Fibroblast of lung (primary cell): ENCODE measurements at regions not wholly inside any gene's neighbourhood (a gene's known extent, or its start where the extent isn't known, plus 50 kb on each side); places are given as distances from the start of the nearest gene placed in this dataset.

Experiments
- DNase-seq, 2 donors: peaks; one replicate each; pipeline versions ENCODE4 v3.0.0 to v3.0.0-alpha.2; 2010; ENCODE audit warnings: low read depth in 2 of 2
- H2AFZ ChIP-seq: 2 replicates; pipeline ENCODE4 v1.5.1; 2012; ENCODE audit warnings: low read length, control low read depth, inconsistent platforms
- H3K27ac ChIP-seq: 2 replicates; pipeline ENCODE4 v1.5.1; 2011; ENCODE audit warnings: low read length, control low read depth; ENCODE audit not compliant: insufficient read depth
- H3K27me3 ChIP-seq: 2 replicates; pipeline ENCODE4 v1.5.1; 2011; ENCODE audit warnings: mild to moderate bottlenecking, low read length; ENCODE audit not compliant: control insufficient read depth, insufficient read depth
- H3K36me3 ChIP-seq: 2 replicates; pipeline ENCODE4 v1.5.1; 2011; ENCODE audit warnings: low read length; ENCODE audit not compliant: control insufficient read depth, insufficient read depth
- H3K4me1 ChIP-seq: 2 replicates; pipeline ENCODE4 v1.5.1; 2011; ENCODE audit warnings: low read length; ENCODE audit not compliant: control insufficient read depth, insufficient read depth; ENCODE audit errors: extremely low read depth
- H3K4me2 ChIP-seq: 2 replicates; pipeline ENCODE4 v1.5.1; 2011; ENCODE audit warnings: low read length, control low read depth; ENCODE audit not compliant: insufficient read depth; ENCODE audit errors: extremely low read depth
- H3K4me3 ChIP-seq, 4 experiments: fragments of 200-600 bp in 1 of 4; sonication (generic) in 1 of 4; replicated peaks in 1 of 4; 2 replicates each; pipeline ENCODE4 v1.5.1; 2011 to 2016; ENCODE audit warnings: low read length in 4 of 4, low read depth in 3 of 4, mild to moderate bottlenecking in 3 of 4, control low read depth in 2 of 4, inconsistent platforms in 1 of 4, mixed read lengths in 1 of 4; ENCODE audit not compliant: insufficient read depth in 1 of 4; ENCODE audit errors: control extremely low read depth in 1 of 4
- H3K79me2 ChIP-seq: 2 replicates; pipeline ENCODE4 v1.5.1; 2012; ENCODE audit warnings: mild to moderate bottlenecking, low read length, inconsistent platforms; ENCODE audit not compliant: control insufficient read depth, insufficient read depth
- H3K9ac ChIP-seq: 2 replicates; pipeline ENCODE4 v1.5.1; 2011; ENCODE audit warnings: mild to moderate bottlenecking, low read length, control low read depth; ENCODE audit not compliant: insufficient read depth
- H3K9me3 ChIP-seq: 2 replicates; pipeline ENCODE4 v1.5.1; 2012; ENCODE audit warnings: low read depth, low read length; ENCODE audit not compliant: control insufficient read depth, insufficient read depth
- H4K20me1 ChIP-seq: 2 replicates; pipeline ENCODE4 v1.5.1; 2011; ENCODE audit warnings: low read length; ENCODE audit not compliant: control insufficient read depth, insufficient read depth; ENCODE audit errors: extremely low read depth
- EZH2 ChIP-seq: IDR thresholded peaks from 2 replicates; pipeline ENCODE4 v1.5.1; 2012; ENCODE audit warnings: low read length, control low read depth, mild to moderate bottlenecking; ENCODE audit errors: missing control alignments
- TF ChIP-seq, protein P1 (sequence below), 2 donors: IDR thresholded peaks in 1 of 2; conservative IDR thresholded peaks in 1 of 2; 1 replicate in 1 of 2; 2 replicates in 1 of 2; pipeline ENCODE4 v1.5.1; 2011 to 2012; ENCODE audit warnings: low read length in 2 of 2, control low read depth in 1 of 2, inconsistent platforms in 1 of 2, low read depth in 1 of 2, mild to moderate bottlenecking in 1 of 2

GRCh38 chr1:90434460-90434859 is 282.6 kb downstream of the BARHL2 start:
- no peaks in the 10 kb centered on the region for H3K79me2 ChIP-seq
- H3K27me3 ChIP-seq = no peaks in the 10 kb centered on the region
- H3K9ac ChIP-seq = no peak overlapping the region
- no peaks in the 10 kb centered on the region for H3K36me3 ChIP-seq
- H3K4me3 ChIP-seq = no peak overlapping the region
- no peaks in the 10 kb centered on the region for H3K4me1 ChIP-seq
- no peak overlapping the region for H3K4me2 ChIP-seq
- no peak overlapping the region for H2AFZ ChIP-seq
- no peak for DNase-seq
- H4K20me1 ChIP-seq = no peaks in the 10 kb centered on the region
- TF ChIP-seq, protein P1, sequence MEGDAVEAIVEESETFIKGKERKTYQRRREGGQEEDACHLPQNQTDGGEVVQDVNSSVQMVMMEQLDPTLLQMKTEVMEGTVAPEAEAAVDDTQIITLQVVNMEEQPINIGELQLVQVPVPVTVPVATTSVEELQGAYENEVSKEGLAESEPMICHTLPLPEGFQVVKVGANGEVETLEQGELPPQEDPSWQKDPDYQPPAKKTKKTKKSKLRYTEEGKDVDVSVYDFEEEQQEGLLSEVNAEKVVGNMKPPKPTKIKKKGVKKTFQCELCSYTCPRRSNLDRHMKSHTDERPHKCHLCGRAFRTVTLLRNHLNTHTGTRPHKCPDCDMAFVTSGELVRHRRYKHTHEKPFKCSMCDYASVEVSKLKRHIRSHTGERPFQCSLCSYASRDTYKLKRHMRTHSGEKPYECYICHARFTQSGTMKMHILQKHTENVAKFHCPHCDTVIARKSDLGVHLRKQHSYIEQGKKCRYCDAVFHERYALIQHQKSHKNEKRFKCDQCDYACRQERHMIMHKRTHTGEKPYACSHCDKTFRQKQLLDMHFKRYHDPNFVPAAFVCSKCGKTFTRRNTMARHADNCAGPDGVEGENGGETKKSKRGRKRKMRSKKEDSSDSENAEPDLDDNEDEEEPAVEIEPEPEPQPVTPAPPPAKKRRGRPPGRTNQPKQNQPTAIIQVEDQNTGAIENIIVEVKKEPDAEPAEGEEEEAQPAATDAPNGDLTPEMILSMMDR (conservative IDR thresholded peaks at IDR 0.05 in 1 of 2, IDR thresholded peaks at IDR 0.05 in 1 of 2; ENCODE audit: low read depth in 1 of 2, low read length in 2 of 2) = peak in 1 of 2 donors; percentile 17
- no peak for TF ChIP-seq EZH2
- H3K27ac ChIP-seq = no peak overlapping the region
- H3K9me3 ChIP-seq = no peaks in the 10 kb centered on the region

- Histone ChIP-seq H3K79me2 (no peaks in the 10 kb centered on the region), H3K4me3 (no peak overlapping the region), H3K36me3 (no peaks in the 10 kb centered on the region), H3K27me3 (no peaks in the 10 kb centered on the region), H3K4me1 (no peaks in the 10 kb centered on the region), H4K20me1 (no peaks in the 10 kb centered on the region), H3K9ac (no peak overlapping the region), H3K27ac (no peak overlapping the region), H2AFZ (no peak overlapping the region), H3K9me3 (no peaks in the 10 kb centered on the region), H3K4me2 (no peak overlapping the region)
- DNase-seq = peak in 1 of 2 donors; percentile 63
- TF ChIP-seq EZH2 = no peak
- TF ChIP-seq, protein P1 (conservative IDR thresholded peaks at IDR 0.05 in 1 of 2, IDR thresholded peaks at IDR 0.05 in 1 of 2; ENCODE audit: low read depth in 1 of 2, low read length in 2 of 2) = no peak
These were observed 300.0 kb downstream of the BARHL2 start for GRCh38 chr1:90417126-90417525.

GRCh38 chr1:90414201-90414600 is 302.9 kb downstream of the BARHL2 start:
- H3K27ac ChIP-seq = no peak overlapping the region
- no peaks in the 10 kb centered on the region for H3K36me3 ChIP-seq
- no peak overlapping the region for H2AFZ ChIP-seq
- no peak overlapping the region for H3K4me3 ChIP-seq
- H3K27me3 ChIP-seq = no peaks in the 10 kb centered on the region
- no peaks in the 10 kb centered on the region for H3K9me3 ChIP-seq
- H3K9ac ChIP-seq = no peak overlapping the region
- no peak for DNase-seq
- TF ChIP-seq, protein P1 (conservative IDR thresholded peaks at IDR 0.05 in 1 of 2, IDR thresholded peaks at IDR 0.05 in 1 of 2; ENCODE audit: low read depth in 1 of 2, low read length in 2 of 2) = no peak
- TF ChIP-seq EZH2 = no peak
- H3K4me1 ChIP-seq = no peaks in the 10 kb centered on the region
- H4K20me1 ChIP-seq = no peaks in the 10 kb centered on the region
- H3K79me2 ChIP-seq = no peaks in the 10 kb centered on the region
- no peak overlapping the region for H3K4me2 ChIP-seq
